ENCODE measurements at regions not wholly inside any gene's neighbourhood (a gene's known extent, or its start where the extent isn't known, plus 50 kb on each side); places are given as distances from the start of the nearest gene placed in this dataset.

- TF ChIP-seq EGR1 (IDR thresholded peaks at IDR 0.05), result no peak
- peak; percentile 9; the same call in 1 of the 2 replicates for TF ChIP-seq RAD21 (IDR thresholded peaks at IDR 0.05; ENCODE audit: low read depth)
- peak; percentile 97 for TF ChIP-seq REST (IDR thresholded peaks at IDR 0.05; ENCODE audit: low read depth)
- TF ChIP-seq FOXM1 (IDR thresholded peaks at IDR 0.05; ENCODE audit: borderline replicate concordance, low read depth), result no peak
- TF ChIP-seq TAF1 (IDR thresholded peaks at IDR 0.05; ENCODE audit: low read depth), result no peak
- no peak for TF ChIP-seq CEBPB (IDR thresholded peaks at IDR 0.05)
- no peak for TF ChIP-seq YY1 (IDR thresholded peaks at IDR 0.05; ENCODE audit: low read depth)
- no peak for TF ChIP-seq EP300 (IDR thresholded peaks at IDR 0.05; ENCODE audit: borderline replicate concordance)
- no peak for TF ChIP-seq MAX (IDR thresholded peaks at IDR 0.05)
- TF ChIP-seq TCF12 (IDR thresholded peaks at IDR 0.05; ENCODE audit: low read depth), result no peak
- no peak for TF ChIP-seq USF1 (IDR thresholded peaks at IDR 0.05)
- no peak for TF ChIP-seq CREB1 (IDR thresholded peaks at IDR 0.05; ENCODE audit: low read depth)
- TF ChIP-seq ZBTB7A (IDR thresholded peaks at IDR 0.05; ENCODE audit: low read depth), result no peak
- TF ChIP-seq TEAD4 (IDR thresholded peaks at IDR 0.05), result no peak
Measured at GRCh38 chr5:141734501-141735229, 52.6 kb upstream of the ARAP3 start.

Measured in Ishikawa (cell line).